Nucleus accumbens (tissue), 56 donors: ENCODE measurements at regions not wholly inside any gene's neighbourhood (a gene's known extent, or its start where the extent isn't known, plus 50 kb on each side); places are given as distances from the start of the nearest gene placed in this dataset.

Experiments used
- DNase-seq, 56 donors: peaks; one replicate each; lab custom pipeline; 2025; lab: John Stamatoyannopoulos, UW

DNA sequence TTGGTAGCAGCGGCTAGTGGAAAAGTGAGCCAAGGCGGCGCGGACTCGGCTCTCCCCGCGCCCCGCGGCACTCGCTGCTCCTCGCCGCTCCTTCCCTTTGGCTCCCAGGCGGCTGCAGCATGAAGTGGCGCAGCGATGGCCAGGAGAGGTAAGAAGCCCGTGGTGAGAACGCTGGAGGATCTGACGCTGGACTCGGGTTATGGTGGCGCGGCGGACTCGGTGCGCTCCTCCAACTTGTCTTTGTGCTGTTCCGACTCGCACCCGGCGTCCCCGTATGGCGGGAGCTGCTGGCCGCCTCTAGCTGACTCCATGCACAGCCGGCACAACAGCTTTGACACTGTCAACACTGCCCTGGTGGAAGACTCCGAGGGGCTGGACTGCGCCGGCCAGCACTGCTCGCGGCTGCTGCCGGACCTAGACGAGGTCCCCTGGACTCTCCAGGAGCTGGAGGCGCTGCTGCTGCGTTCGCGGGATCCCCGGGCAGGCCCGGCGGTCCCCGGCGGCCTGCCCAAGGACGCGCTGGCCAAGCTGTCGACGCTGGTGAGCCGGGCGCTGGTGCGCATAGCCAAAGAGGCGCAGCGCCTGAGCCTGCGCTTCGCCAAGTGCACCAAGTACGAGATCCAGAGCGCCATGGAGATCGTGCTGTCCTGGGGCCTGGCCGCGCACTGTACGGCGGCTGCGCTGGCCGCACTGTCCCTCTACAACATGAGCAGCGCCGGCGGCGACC, 225.6 kb upstream of the CRY1 start:
- DNase-seq, result peak in 1 of 56 donors; percentile 20

DNA sequence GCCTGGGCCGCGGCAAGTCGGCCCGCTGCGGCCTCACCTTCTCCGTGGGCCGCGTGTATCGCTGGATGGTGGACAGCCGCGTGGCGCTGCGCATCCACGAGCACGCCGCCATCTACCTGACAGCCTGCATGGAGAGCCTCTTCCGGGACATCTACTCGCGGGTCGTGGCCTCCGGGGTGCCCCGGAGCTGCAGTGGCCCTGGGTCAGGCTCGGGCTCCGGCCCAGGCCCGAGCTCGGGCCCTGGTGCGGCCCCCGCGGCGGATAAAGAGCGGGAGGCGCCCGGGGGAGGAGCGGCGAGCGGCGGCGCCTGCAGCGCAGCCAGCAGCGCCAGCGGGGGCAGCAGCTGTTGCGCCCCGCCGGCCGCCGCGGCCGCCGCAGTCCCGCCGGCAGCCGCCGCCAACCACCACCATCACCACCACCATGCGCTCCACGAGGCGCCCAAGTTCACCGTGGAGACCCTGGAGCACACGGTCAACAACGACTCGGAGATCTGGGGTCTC, 226.2 kb upstream of the CRY1 start:
- DNase-seq, result peak in 1 of 56 donors; percentile 10

- DNase-seq, result peak in 4 of 56 donors; percentile 0 to 15 (median 7)
Measured at GRCh38 chr12:107320033-107320928, 226.9 kb upstream of the CRY1 start.

GRCh38 chr12:107320929-107321631, 227.7 kb upstream of the CRY1 start:
- peak in 16 of 56 donors; percentile 6 to 58 (median 21) for DNase-seq

- no peak for DNase-seq
Measured at GRCh38 chr12:107322063-107322462, 228.7 kb upstream of the CRY1 start.

DNA sequence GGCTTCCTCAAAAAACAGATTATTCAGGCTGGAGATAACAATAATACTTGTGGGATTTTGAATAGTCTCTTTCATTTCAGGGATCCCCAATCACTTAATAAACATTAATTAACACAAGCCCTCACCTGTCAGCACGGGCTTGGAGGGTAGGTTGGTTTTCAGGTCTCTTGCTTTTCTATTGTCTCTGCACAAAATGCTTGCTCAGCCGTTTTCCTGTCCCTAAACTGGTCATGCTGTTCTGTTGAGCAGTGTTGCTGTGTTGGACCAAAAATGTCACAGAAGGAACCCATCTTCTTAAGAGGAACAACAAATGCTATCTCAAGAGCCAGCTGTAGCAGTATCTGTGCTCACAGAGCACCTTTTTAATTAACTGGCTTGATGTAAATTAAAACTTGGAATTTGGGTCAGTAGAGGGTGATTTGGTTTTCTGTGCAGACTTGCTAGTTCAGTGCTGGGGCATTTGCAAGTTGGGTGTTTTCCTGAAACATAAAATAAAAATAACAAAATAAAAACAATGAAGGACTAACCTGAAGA, 231.8 kb upstream of the CRY1 start:
- DNase-seq, result no peak

DNA sequence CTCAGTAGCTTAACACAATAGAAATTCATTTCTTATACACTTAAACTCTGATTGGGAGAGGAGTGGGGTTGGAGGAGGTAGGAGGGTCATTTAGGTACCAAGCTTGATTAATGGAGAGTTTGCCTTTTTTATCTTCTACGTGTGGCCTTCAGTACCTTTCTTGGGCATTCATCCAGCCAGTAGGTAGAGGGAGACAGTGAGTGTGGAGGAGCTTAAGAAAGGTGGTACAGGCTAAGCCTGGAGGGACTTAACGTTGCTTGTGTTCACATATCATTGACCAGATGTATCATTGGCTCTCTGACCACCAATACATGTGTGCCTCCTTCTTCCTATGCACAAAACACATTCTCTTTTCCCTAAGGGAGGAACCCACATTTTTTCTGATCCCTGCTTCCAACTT, 232.9 kb upstream of the CRY1 start:
- DNase-seq, result no peak

DNA sequence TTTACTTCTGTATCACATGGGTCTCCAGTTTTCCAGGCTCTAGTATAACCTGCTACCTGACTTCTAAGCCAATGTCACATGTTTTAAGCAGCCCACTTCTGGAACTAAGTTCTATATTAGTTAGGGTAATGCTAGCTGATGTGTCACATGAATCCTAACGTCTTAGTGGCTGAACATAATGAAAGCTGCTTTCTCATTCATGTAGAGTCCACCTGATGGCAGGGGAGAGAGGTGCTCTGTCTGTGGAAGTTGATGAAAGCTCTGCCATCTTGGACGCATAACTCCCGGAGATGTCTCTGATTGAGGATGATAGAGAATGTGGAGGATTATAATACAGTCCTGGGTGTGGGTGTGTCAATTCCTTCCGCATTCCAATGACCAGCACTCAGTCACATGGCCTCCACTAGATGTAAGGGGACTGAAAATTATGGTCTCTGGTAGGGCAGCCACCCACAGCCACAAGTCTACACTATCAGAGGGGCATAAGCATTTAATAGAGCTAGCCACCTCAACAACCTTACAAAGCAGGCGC, 234.4 kb upstream of the CRY1 start:
- DNase-seq, result no peak

- DNase-seq, result no peak
Measured at GRCh38 chr12:107328442-107329133, 235.2 kb upstream of the CRY1 start.

DNA sequence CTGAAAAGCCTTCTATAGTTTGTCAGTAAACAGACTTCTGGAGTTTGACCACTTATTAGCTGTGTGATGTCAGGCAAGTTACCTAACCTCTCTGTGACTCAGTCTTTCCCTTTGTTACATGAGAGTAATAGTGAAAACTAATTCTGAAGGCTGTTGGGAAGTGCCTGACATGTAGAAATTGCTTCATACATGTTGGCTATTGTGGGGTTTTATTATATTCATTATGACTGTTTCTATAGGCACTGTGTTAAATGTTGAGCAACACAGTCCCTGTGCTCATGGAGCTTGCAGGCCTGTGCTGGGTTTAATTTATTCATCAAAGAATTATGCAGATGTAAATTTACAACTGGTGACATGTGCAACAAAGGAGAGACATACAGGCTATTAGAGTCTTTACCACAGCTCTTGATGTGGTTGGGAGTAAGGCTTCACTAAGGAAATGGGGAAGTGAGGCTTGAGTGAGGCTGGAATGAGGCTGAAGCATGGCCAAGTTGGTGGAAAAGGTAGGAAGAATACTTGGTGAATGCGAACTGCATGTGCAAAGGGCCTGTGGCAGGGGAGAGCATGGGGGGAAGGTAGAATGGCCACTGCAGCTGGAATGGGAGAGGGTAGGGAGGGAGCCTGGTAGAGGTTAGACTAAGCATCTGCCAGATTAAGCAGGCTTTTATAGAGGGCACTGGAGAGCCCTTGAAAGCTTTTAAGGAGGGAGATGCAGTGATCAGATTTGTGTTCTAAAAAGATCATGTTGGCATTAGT, 236.4 kb upstream of the CRY1 start:
- DNase-seq, result no peak

DNA sequence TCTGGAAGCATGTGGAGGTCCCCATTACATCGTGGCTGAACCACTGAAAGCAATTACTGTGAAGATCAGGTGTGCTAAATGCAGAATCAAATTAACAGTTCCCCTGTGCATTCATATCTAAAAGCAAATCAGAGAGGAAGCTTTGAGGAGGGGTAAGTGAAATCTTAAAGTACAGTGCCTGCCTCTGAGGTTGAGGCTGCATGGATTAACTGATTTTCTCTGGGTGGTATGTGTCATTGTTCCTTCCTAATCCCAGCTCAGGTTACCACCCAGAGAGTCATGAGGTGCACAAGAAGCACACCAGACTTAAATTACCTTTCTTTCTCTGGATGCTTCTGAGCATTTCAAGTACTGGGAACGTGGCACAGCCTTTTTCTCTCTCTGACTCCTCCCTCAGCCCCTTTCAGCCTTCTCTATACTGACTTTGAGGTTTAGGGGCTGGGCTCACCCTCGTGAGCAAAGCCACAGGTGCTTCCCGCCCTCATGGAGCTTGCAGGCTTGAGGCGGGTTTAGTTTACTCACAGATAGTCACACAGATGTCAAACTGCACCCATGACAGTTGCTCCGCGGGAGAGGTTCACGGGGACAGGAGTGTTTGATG, 237.6 kb upstream of the CRY1 start:
- DNase-seq, result no peak

DNA sequence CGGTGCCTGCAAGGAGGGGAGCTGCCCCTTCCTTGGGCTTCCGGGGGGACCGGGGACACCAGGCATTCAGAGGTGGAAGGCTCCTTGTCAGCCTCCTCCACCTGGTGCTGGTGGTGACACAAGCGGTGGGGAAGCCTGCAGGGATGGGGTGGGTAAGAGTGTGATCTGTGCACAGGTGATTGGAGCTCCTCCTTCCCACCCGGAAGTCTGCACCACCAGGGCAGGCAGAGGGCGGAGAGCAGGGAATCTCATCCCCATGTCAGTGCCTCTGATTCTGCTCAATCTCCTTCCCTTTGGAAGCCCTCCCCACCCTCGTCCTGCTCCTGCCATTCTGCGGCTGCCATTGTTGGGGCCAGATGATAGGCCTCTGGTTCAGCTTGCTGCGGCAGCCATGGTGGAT, 238.1 kb upstream of the CRY1 start:
- DNase-seq, result no peak

GRCh38 chr12:107331912-107332311, 238.6 kb upstream of the CRY1 start:
- DNase-seq, result no peak

DNA sequence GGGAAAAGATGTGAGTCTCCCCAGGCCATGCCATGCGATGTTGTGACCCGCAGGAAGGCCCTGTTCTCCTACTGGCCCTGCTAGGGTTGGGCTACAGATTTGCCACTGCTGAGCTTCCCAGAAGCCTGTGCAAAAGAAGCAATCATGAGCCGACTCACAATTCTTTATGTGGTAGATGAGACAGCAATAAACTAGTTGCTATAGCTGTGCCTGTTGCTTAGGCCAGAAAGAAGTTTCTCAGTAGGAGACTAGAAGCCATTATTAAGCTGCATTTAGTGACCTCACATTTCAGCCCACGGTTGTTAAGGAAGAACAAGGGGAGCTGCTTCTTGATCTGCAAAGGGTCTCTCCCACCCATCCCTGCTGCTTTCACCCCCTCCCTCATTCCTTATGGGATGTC, 239.4 kb upstream of the CRY1 start:
- DNase-seq, result no peak

GRCh38 chr12:107335802-107336570, 242.6 kb upstream of the CRY1 start:
- no peak for DNase-seq

GRCh38 chr12:107336695-107337094, 243.3 kb upstream of the CRY1 start:
- no peak for DNase-seq

DNA sequence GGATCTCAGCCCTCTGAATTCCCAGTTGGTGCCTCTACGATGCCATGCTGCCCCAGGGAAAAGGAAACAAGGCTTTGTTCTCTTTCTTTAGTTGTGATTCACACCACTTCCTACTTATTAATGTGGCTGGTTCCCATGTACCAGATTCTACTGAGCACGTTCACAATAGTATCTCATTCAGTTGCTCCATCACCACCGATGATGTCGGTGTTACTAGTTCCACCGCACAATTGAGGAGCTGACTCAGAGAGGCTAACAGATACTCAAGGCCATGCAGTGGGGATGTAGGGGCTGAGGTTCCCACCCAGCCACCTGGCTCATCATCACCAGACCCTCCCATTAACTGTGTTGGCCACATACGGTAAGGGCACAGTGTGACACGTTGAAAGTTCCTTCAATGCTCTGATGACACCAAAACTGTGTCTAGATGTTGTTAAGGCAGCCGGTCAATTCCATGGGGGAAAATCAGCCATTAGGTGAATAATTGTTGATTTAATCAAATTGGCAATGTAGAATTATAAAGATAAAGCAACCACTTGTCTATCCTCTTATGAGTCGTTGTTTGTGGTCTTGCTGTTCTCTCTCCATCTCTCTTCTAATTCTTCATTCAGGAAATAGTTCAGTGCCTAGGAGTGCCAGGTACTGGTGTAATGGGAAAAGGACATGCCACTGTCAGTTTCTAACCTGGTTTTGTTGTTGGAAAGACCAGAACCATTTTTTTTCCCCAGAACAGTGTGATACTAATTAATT, 244.2 kb upstream of the CRY1 start:
- no peak for DNase-seq
